NCI-H146 treated with DMSO at 0.1 percent for 48 hours (cell line): ENCODE measurements at regions not wholly inside any gene's neighbourhood (a gene's known extent, or its start where the extent isn't known, plus 50 kb on each side); places are given as distances from the start of the nearest gene placed in this dataset.

Source experiments
- DNase-seq: peaks from one replicate; lab custom pipeline; 2025; ENCODE audit not compliant: unreplicated experiment; lab: John Stamatoyannopoulos, UW

DNA sequence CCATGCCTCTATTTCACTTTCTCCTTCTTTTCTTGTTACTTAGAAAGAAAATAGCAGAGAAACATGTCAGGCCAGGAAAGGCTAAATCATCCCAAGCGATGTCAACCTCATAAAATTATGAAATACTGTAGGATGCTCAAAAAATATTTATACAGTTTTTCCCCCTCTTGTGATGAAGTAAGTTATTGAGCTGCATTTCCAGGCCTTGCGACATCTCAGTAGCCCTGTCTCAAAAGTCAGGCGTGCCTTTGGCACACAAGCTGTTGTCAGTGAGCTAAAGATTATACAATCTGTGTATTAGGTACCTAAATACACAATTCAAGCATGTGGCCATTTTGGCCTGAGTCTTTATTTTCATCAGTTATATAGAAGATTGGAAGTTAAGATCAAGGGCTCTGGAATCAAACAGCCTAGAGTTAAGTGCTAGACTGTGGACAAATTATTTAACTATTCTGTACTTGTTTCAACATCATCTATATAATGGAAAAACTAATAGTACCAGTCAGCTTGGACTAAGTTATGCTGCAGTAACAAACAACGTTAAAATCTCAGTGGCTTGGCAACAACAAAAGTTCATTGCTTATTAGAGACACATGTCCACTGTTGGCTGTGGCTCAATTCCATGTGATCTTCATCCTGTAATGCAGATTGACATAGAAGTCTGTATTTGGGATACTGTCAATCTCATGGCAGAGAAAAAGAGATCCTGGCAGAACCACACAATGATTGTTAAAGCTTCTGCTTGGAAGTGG, 406.4 kb upstream of the PROK2 start:
- DNase-seq: no peak

DNA sequence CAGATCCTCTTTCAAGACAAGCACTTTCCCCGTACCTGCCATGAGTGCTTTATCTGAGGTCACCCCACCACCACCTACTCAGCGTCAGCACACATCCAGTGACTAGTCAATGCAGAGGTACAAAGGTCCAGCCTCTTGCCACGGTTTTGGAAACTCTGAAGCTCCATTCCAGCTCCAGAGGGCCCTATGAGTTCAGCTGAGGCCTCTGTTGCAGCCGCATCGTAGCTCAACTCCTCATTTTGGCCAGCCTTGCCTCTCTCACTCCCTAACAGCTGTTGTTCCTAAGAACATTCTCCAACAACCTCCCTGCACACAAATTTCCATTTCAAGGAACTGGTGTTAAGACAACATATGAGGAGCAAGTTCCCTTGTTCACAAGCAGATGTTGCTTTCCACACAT, 405.1 kb upstream of the PROK2 start:
- DNase-seq: no peak

DNA sequence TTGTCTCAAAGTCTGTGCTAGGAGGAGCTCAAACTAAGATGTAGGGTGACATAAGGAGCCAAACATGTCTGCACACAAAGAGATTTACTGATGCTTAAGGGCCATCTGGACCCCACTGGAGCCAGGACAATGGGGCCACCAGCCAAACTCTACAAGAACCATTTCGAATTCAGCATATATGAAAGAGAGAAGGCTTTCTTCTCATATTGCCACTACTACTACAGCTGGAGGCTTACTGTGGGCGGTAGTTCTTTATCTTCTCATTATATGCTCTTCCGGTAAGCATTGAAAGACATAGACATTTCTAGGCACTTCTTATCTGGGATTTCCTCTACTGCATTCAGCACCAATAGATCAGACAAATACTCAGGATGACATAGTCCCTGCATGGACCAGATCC, 404.4 kb upstream of the PROK2 start:
- no peak for DNase-seq

DNA sequence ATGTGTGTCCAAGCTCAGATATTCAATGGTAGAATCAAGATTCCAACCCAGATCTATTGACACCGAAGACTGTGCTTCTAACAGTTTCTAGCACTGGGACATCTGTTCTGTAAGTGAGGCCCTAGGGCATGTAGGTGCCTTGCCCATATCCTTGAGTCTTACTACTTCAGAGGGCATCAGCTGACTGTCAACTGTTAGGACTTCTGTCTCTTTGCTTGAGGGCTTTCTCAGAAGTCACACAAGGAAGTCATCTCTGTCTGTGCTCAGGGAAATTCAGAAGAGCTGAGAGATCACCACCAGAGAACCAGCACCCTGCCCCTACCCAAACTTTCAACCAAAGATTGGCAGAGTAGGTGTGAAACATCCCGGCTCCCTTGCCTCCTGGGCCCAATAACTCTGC, 403.6 kb upstream of the PROK2 start:
- DNase-seq: no peak

DNA sequence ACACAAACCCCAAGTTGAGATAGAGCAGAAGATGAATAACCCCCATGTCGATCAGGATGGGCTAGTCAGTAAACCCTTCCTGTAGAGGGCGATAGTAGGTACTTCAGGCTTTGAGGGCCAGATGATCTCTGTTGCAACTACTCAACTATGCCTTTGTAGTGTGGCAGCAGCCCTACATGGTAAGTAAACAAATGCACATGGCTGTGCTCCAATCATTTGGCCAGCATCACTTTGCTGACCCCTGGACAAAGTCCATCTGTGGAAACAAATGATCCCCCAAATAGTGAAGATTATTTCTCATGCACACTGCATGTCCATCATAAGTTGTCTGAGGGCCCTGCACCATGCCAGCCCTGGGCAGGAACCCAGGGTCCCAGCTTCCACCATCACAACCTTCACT, 402.2 kb upstream of the PROK2 start:
- no peak for DNase-seq

DNA sequence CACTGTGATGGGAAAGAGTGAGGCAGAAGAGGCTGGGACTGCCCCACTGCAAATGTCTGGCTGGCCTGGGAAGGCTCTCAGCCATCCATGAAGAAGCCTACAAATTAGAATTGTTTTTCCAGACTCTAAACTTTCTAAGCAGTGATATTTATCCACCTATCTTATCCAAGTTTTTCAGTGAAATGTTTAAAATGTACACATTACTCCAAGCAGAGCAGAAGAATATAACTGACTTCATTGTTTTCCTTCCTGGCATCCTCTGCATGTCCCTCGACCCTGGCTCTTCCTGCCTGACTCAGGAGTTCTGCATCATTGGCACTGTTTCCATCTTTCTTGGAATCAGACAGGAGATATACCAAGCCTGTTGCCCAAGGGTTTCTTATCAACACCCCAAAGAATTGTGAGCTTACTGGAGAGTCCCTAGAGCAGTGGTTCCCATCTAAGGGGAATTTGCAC, 401.5 kb upstream of the PROK2 start:
- DNase-seq: no peak

DNA sequence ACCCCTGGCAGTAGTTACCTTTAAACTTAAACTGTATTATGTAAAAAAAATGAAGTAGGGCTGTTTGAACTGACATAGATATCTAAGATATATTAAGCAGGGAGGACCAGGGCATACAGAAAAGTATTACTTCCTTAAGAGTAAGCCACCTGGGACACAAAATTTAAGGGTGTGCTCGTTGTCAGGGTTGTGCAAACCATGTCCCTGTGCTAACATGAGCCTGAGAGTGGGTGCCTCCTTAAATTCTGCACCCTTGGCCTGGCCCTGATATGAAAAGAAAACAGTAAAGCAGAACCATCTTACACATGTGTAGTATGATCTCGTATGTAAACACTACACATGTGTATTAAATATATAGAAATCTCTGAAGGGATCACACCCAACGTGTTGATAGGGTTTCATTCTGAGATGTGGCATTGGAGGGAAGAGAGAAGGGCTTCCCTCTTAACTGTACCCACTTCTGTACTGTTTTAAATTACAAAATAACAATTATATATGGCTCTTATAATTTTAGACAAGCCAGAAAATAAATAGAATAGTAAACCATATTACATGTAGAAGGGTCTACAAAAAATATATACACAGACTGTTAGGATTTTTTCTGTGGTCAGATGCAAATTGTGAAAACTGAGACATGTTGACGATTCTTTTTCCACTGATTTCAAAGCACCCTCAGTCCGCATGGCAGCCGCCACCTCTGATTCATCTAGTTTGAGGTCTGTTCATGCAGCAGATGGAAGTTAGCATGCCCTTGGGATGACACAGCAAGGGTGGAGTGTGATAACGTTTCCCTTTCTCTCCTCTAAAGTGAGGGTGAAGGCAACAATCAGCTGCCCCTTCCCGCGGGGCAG, 400.8 kb upstream of the PROK2 start:
- DNase-seq: no peak

DNA sequence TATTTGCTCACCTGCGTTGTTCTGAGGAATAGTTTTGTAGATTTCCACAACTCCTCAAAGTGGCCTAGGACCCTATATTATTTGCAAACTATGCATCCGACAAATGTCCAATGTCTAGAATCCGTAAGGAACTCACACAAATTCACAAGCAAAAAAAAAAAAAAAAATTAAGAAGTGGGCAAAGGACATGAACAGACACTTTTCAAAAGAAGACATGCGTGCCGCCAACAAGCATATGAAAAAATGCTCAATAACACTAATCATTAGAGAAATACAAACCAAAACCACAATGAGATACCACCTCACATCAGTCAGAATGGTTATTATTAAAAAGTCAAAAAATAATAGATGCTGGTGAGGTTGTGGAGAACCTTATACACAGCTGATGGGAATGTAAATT, 398.5 kb upstream of the PROK2 start:
- no peak for DNase-seq

DNA sequence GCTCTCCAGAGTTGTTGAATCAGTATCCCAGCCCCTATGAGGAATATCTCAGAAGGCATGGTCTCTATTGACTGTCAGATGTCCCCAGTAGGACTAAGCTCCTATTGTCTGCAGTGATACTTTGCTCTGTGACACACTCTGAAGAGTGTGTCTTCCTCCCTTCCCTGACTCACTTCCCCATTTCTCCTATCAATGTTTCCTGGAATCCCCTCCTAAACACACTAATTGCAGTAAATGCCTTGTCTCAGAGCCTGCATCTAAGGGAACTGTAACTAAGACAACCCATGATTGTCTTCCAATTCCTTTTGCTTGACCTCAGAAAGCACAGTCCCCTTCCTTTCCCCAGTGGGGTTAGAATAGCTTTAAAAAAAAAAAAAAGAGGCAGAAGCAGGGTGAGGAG, 397.3 kb upstream of the PROK2 start:
- no peak for DNase-seq

DNA sequence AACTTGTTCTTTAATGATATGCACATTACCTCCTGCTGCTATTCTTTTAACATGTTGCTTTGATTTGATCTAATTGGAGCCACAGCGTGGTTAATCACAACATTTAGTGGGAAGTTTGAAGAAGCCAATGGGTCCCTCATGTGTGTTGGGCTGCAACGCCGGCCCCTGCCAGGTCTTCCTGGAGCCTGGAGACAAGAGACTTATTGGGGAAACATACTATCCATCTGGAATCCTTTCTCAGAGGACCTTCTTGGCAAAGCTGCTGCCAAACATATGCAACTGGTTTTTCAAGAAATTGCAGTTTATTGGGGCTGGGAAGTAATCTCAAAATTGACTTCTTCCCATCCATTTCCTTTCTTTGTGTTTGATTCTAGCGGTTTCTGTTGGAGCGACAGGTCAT, 396.3 kb upstream of the PROK2 start:
- no peak for DNase-seq

DNA sequence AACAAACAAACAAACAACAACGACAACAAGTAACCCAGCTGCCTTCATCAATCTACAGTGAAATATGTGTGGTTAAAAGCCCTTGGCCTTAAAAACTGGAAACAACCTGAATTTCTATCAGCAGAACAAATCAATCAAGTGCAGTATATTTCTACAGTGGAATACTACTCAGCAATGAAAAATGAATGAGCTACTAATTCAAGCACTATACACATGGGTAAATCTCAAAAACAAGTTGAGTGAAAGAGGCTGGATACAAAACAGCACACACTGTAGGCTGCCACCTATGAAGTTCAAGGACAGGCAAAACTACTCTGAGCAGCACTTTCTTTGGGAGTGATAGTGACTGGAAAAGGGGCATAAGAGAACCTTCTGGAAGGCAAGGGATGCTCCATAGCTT, 395.5 kb upstream of the PROK2 start:
- no peak for DNase-seq

DNA sequence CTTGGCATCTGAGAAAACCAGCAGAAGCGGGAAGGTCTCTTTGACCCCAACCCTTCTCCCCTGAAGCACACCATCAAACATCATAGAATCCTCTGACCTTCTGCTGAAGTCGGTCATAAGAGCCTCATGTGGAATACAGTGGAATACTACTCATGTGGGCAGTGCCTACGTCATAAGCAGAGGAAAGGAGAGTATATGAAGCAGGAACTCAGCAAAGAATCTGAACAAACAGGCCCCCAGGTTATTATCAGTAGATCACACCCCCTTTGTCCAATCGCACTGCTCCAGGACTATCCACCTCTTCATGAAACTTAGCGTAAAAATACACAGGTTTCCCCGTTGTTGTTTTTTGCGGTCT, 394.1 kb upstream of the PROK2 start:
- no peak for DNase-seq

DNA sequence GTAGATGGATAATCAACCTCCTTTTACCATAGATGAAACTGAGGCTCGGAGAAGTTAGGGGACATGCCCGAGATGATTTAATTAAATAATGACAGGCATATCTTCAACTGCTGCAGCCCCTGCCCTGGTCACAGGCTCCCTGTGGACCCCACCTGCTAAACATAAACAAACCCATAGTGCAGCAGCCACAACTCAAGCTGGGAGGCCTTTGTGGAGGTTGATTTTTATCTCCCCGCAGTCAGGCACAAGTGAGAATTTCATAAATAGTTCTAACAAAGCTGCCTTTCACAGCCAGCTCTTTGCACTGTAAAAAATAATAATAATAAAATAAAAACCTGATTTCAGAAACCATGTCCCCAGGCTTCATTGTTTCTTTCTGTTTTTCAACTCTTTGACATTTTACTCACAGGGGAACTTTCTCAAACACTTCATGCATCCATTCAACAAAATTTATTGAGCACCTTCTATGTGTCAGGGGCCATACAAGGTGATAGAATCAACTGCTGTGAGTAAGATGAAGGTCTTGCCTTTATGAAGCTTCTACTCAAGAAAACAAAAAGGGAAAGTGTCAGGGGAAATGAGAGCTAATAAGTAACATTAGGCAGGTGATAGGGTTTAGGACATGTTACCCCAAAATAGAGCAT, 393.6 kb upstream of the PROK2 start:
- no peak for DNase-seq

DNA sequence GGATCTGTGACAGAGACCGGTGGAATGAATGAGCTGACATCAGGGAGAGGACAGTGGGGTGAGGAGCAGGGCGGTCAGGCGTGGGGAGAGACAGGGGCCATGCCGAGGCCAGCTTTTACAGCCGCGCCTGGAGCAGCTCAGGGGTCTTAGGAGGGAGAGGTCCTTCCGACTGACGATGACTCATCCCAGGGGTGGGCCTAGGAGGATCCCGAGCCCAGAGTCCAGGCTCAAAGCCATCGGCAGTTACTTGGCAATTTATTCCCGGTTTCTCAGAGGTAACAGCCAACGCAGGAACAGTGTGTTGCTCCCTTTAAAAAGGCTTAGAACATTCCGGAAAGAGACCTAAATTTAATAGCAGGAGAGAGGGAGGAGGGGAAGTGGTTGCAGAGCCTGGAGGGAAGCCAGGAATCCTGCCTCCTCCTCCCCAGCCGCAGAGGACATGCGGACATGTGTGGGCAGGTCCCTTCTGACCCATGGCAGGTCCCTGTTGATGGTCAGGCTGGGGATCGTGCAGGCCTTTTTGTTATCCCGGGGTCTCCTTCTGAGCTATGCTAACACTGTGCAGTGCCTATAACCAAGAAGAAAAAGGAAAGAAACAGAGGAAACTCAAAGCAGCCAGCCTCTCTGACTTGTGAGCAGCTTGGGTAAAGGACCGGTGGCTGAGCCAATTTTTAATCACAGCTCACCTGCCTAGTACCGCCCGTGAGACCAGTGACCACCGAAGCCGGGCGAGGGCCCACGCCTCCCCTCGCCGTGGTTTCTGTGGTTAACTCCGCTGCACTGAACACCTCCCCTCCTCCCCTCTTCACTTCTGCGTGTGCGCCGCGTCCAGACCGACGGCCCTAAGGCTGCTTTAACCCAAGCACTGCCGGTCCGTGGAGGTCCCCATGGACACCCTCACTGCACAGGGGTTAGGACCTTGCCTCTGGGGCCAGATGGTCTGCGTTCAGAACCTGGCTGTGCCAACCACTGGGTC, 392.4 kb upstream of the PROK2 start:
- no peak for DNase-seq

DNA sequence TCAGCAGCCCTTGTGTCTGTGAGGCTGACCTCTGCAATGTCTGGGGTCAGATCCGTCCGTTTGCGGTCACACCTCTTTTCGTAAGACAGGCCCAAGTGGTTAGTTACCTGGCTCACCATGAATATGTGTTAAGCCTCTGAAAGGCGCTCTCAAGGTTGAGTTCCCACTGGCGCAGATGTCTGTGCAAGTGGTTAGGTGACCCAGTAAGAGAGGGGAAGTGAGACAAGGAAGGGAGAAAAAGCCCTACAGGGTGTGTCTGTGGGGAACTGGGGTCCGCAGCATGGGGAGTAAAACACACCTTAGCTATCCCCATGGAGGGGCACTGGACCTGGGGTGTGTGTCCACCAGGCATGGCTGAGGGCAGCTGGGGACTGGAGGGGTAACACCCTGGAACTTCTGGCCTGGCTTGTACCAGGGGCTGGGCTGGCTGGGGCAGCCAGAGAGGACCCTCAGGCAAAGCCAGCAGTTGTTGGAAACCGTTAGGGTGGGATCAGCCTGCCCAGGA, 391.6 kb upstream of the PROK2 start:
- DNase-seq: no peak

DNA sequence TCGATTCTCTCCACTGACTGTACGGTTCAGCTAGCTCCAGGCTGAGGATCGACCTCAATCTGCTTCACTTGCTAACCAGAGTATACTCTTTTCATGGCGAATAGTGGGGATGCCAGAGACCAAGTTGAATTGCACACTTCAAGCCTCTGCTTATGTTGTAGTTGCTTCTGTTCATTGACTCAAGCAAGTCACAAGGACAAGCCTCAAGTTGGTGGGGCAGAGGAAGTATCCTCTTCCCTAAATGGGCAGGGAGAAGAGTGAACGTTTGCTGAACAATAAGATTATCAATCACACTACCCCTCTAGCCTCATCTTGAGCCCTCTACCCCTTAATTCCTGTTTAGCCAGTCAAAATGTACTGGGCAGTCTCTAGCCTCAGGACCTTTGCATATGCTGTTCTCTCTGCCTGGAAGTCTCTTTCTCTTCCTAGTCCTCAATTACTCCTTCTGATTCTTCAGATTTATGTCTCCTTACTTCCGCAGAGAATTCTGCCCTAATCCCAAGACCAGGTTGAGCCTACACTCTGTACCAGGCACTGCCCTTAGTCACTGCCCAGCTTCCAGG, 390.4 kb upstream of the PROK2 start:
- DNase-seq: no peak

DNA sequence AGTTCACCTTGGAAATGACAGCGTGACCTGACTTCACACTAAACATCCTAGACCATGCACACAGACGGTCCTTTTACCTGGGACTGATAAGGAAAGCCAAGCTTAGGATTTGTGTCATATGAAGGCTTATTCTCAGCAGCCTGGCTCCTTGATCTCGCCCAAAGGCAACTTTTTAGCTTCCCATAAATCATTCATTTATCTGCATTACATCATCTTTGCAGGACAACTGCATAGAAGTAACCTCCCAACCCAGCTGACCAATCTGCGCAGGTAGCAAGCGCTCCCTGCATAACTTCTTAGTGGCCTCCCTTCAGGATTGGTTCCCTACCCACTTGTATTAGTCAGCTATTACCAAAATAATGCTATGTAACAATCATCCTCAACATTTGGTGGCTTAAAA, 389.9 kb upstream of the PROK2 start:
- no peak for DNase-seq

DNA sequence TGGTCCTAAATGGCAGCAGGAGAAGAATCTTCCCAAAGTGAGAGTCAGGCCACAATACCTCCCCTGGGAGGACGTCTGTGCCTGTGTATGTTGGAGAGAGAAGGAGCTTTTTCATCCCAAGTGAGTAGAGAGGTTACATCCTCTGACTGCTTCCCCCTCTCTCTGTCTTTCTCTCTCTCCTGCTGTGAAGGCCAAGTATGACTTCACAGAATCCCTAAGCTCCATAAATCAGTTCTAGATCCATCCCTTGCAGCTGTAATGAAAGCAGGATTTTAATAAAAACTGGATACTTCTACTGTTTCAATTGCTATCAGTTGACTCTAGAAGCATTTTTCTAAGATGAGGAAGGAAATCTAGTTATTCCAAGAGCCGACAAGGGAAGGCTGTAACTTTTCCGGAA, 389.1 kb upstream of the PROK2 start:
- DNase-seq: no peak

DNA sequence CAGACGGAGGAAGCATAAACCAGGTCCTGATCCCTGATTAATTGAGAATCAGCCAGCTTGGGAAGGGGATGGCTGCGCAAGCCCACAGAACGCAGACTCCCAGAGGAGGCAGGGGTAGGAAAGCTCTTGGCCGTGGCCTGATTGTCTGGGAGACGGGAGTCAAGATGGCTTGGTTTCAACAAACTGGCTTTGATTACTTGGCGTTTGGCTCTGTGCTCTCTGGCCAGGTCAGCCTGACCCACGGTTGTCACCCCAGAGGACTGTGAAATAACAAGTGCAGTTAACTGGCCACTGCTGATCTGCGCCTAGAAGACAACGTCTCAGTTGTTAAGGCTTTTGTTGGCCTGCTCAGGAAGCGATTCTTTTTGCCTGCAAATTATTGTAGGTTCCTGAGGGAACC, 387.0 kb upstream of the PROK2 start:
- DNase-seq: no peak

DNA sequence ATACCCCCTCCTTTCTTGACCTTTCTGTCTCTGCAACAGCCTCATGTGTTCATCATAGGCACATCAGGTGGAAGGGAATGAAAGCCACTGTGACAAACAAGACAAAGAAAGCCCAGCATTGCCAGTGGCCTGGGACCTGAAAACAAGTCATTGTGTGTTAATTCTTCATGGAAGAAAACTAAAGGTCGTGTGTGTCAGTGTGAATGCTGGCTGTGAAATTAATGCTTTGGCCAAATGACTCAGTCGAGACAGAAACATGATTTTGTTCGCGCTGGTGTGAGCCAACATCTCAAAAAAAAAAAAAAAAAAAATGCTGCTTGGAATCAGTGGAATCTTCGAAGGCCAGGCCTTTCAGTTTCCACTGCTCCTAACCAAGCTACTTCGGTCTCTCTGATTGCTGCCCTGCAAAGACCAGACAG, 386.5 kb upstream of the PROK2 start:
- DNase-seq: no peak
